ENCODE measurements at regions not wholly inside any gene's neighbourhood (a gene's known extent, or its start where the extent isn't known, plus 50 kb on each side); places are given as distances from the start of the nearest gene placed in this dataset.

GRCh38 chr2:138275292-138275690, 226.3 kb upstream of the SPOPL start:
- no peak for TF ChIP-seq CTCF (conservative IDR thresholded peaks at IDR 0.05; ENCODE audit: low read depth, low read length)
- no peak for TF ChIP-seq EZH2 (IDR thresholded peaks at IDR 0.05; ENCODE audit: borderline replicate concordance, low read depth, low read length, poor library complexity, severe bottlenecking)
